ENCODE measurements at regions not wholly inside any gene's neighbourhood (a gene's known extent, or its start where the extent isn't known, plus 50 kb on each side); places are given as distances from the start of the nearest gene placed in this dataset.

GRCh38 chr6:8958894-8959511 is 523.7 kb upstream of the SLC35B3 start:
- Histone ChIP-seq H3K4me1 (ENCODE audit: control insufficient read depth in 5 of 5, insufficient read depth in 5 of 5, low read length in 5 of 5) (no peaks in the 10 kb centered on the region), H3K9me3 (ENCODE audit: control insufficient read depth in 5 of 5, low read length in 5 of 5) (no peaks in the 10 kb centered on the region), H3K9ac (ENCODE audit: low read length in 5 of 5) (no peak overlapping the region), H3K27ac (ENCODE audit: low read depth, low read length) (no peak overlapping the region), H3K27me3 (ENCODE audit: control insufficient read depth in 5 of 5, insufficient read depth in 4 of 5, low read length in 5 of 5) (no peaks in the 10 kb centered on the region), H3K4me3 (ENCODE audit: low read depth in 1 of 5, low read length in 5 of 5) (no peak overlapping the region), H3K36me3 (ENCODE audit: control insufficient read depth in 5 of 5, insufficient read depth in 5 of 5, low read length in 5 of 5) (no peaks in the 10 kb centered on the region)

DNA sequence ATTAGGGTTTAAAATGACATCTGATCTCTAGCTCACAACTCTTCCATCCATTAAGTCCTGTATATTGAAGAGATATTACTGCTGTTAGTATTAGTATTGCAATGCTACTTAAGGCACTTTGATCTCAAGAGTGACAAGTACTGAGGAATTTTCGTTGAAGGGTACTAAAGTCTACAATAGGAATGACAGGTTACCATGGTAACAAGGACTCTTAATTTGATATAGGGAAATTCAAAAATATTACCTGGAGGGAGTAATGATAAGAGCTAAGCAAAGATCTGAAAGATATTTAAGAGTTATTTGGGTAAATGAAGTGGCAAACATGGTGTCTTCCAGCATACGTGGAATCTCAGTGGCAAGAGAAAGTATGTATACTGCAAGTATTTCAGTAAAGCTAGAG is 518.0 kb upstream of the SLC35B3 start:
- H3K9ac ChIP-seq (ENCODE audit: low read length in 5 of 5) = no peak overlapping the region
- no peaks in the 10 kb centered on the region for H3K4me1 ChIP-seq (ENCODE audit: control insufficient read depth in 5 of 5, insufficient read depth in 5 of 5, low read length in 5 of 5)
- no peaks in the 10 kb centered on the region for H3K9me3 ChIP-seq (ENCODE audit: control insufficient read depth in 5 of 5, low read length in 5 of 5)
- H3K27me3 ChIP-seq (ENCODE audit: control insufficient read depth in 5 of 5, insufficient read depth in 4 of 5, low read length in 5 of 5) = no peaks in the 10 kb centered on the region
- no peak overlapping the region for H3K4me3 ChIP-seq (ENCODE audit: low read depth in 1 of 5, low read length in 5 of 5)
- no peak overlapping the region for H3K27ac ChIP-seq (ENCODE audit: low read depth, low read length)
- H3K36me3 ChIP-seq (ENCODE audit: control insufficient read depth in 5 of 5, insufficient read depth in 5 of 5, low read length in 5 of 5) = no peaks in the 10 kb centered on the region

DNA sequence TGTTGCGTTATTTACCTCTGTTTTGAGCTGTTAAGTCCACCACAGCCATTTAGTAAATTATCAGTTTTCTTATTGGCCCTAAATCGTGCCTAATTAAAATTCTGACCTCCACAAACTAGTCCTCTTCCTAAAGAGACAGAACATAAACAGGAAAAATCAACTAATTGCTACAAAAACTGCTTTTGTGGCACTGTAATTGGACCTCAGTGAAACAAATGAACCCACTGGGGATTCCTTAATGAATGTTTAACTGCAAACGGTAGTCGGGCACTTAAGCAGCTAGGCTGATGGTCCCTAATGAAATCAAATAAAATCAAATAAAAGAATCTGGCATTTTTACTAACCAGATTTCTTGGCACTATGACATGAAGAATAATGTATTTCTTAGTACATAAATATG is 513.4 kb upstream of the SLC35B3 start:
- no peak overlapping the region for H3K27ac ChIP-seq (ENCODE audit: low read depth, low read length)
- H3K27me3 ChIP-seq (ENCODE audit: control insufficient read depth in 5 of 5, insufficient read depth in 4 of 5, low read length in 5 of 5) = no peaks in the 10 kb centered on the region
- H3K9me3 ChIP-seq (ENCODE audit: control insufficient read depth in 5 of 5, low read length in 5 of 5) = no peaks in the 10 kb centered on the region
- H3K36me3 ChIP-seq (ENCODE audit: control insufficient read depth in 5 of 5, insufficient read depth in 5 of 5, low read length in 5 of 5) = no peaks in the 10 kb centered on the region
- H3K9ac ChIP-seq (ENCODE audit: low read length in 5 of 5) = no peak overlapping the region
- H3K4me1 ChIP-seq (ENCODE audit: control insufficient read depth in 5 of 5, insufficient read depth in 5 of 5, low read length in 5 of 5) = no peaks in the 10 kb centered on the region
- no peak overlapping the region for H3K4me3 ChIP-seq (ENCODE audit: low read depth in 1 of 5, low read length in 5 of 5)

DNA sequence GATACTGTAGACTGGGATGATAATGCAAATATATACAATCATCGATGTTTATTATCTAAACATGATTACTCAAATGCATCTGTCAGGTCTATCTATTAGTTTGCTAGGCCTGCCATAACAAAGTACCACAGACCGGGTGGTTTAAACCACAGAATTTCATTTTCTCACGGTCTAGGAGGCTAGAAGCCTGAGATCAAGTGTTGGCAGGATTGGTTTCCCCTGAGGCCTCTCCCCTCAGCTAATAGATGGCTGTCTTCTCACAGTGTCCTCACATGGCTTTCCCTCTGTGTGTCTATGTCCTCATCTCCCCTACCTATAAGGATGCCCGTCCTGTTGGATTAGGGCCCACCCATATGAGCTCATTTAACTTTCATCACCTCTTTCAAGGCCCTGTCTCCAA is 512.6 kb upstream of the SLC35B3 start:
- Histone ChIP-seq H3K9me3 (ENCODE audit: control insufficient read depth in 5 of 5, low read length in 5 of 5) (no peaks in the 10 kb centered on the region), H3K4me1 (ENCODE audit: control insufficient read depth in 5 of 5, insufficient read depth in 5 of 5, low read length in 5 of 5) (no peaks in the 10 kb centered on the region), H3K9ac (ENCODE audit: low read length in 5 of 5) (no peak overlapping the region), H3K27me3 (ENCODE audit: control insufficient read depth in 5 of 5, insufficient read depth in 4 of 5, low read length in 5 of 5) (no peaks in the 10 kb centered on the region), H3K36me3 (ENCODE audit: control insufficient read depth in 5 of 5, insufficient read depth in 5 of 5, low read length in 5 of 5) (no peaks in the 10 kb centered on the region), H3K4me3 (ENCODE audit: low read depth in 1 of 5, low read length in 5 of 5) (no peak overlapping the region), H3K27ac (ENCODE audit: low read depth, low read length) (no peak overlapping the region)

GRCh38 chr6:8944548-8944947 is 509.2 kb upstream of the SLC35B3 start:
- Histone ChIP-seq H3K4me1 (ENCODE audit: control insufficient read depth in 5 of 5, insufficient read depth in 5 of 5, low read length in 5 of 5) (peaks cover 0 to 3% (median 0%) of the 10 kb centered on the region in 5 donors), H3K27ac (ENCODE audit: low read depth, low read length) (no peak overlapping the region), H3K9me3 (ENCODE audit: control insufficient read depth in 5 of 5, low read length in 5 of 5) (no peaks in the 10 kb centered on the region), H3K36me3 (ENCODE audit: control insufficient read depth in 5 of 5, insufficient read depth in 5 of 5, low read length in 5 of 5) (no peaks in the 10 kb centered on the region), H3K4me3 (ENCODE audit: low read depth in 1 of 5, low read length in 5 of 5) (no peak overlapping the region), H3K9ac (ENCODE audit: low read length in 5 of 5) (no peak overlapping the region), H3K27me3 (ENCODE audit: control insufficient read depth in 5 of 5, insufficient read depth in 4 of 5, low read length in 5 of 5) (no peaks in the 10 kb centered on the region)

- peaks cover 0 to 3% (median 0%) of the 10 kb centered on the region in 5 donors for H3K4me1 ChIP-seq (ENCODE audit: control insufficient read depth in 5 of 5, insufficient read depth in 5 of 5, low read length in 5 of 5)
- no peak overlapping the region for H3K9ac ChIP-seq (ENCODE audit: low read length in 5 of 5)
- no peak overlapping the region for H3K27ac ChIP-seq (ENCODE audit: low read depth, low read length)
- no peaks in the 10 kb centered on the region for H3K27me3 ChIP-seq (ENCODE audit: control insufficient read depth in 5 of 5, insufficient read depth in 4 of 5, low read length in 5 of 5)
- H3K36me3 ChIP-seq (ENCODE audit: control insufficient read depth in 5 of 5, insufficient read depth in 5 of 5, low read length in 5 of 5) = no peaks in the 10 kb centered on the region
- no peaks in the 10 kb centered on the region for H3K9me3 ChIP-seq (ENCODE audit: control insufficient read depth in 5 of 5, low read length in 5 of 5)
- H3K4me3 ChIP-seq (ENCODE audit: low read depth in 1 of 5, low read length in 5 of 5) = no peak overlapping the region
Measured at GRCh38 chr6:8943073-8943472, 507.7 kb upstream of the SLC35B3 start.

- Histone ChIP-seq H3K9me3 (ENCODE audit: control insufficient read depth in 5 of 5, low read length in 5 of 5) (no peaks in the 10 kb centered on the region), H3K27me3 (ENCODE audit: control insufficient read depth in 5 of 5, insufficient read depth in 4 of 5, low read length in 5 of 5) (no peaks in the 10 kb centered on the region), H3K4me1 (ENCODE audit: control insufficient read depth in 5 of 5, insufficient read depth in 5 of 5, low read length in 5 of 5) (peaks cover 0 to 3% (median 0%) of the 10 kb centered on the region in 5 donors), H3K27ac (ENCODE audit: low read depth, low read length) (no peak overlapping the region), H3K4me3 (ENCODE audit: low read depth in 1 of 5, low read length in 5 of 5) (no peak overlapping the region), H3K9ac (ENCODE audit: low read length in 5 of 5) (no peak overlapping the region), H3K36me3 (ENCODE audit: control insufficient read depth in 5 of 5, insufficient read depth in 5 of 5, low read length in 5 of 5) (no peaks in the 10 kb centered on the region)
Measured at GRCh38 chr6:8941577-8941976, 506.2 kb upstream of the SLC35B3 start.

DNA sequence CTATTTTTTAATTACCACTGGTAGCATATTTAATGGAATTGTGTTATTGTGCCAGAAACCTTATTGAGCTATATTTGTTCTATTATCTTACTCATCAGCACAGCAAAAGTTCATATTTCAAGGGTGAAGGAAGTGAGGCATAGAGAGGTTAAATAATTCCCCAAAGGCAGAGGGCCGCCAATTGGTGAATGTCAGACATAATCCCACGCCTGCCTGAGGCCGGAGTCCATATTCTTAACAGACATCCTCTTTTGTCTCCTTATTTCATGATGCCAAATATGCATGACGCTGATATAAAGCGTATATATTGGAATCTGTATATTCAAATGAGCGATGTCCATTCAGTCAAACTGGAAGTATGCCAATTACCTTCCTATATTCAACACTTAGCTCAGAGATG is 505.0 kb upstream of the SLC35B3 start:
- no peaks in the 10 kb centered on the region for H3K9me3 ChIP-seq (ENCODE audit: control insufficient read depth in 5 of 5, low read length in 5 of 5)
- H3K9ac ChIP-seq (ENCODE audit: low read length in 5 of 5) = no peak overlapping the region
- H3K4me1 ChIP-seq (ENCODE audit: control insufficient read depth in 5 of 5, insufficient read depth in 5 of 5, low read length in 5 of 5) = peaks cover 0 to 3% (median 0%) of the 10 kb centered on the region in 5 donors
- no peaks in the 10 kb centered on the region for H3K27me3 ChIP-seq (ENCODE audit: control insufficient read depth in 5 of 5, insufficient read depth in 4 of 5, low read length in 5 of 5)
- no peak overlapping the region for H3K4me3 ChIP-seq (ENCODE audit: low read depth in 1 of 5, low read length in 5 of 5)
- no peaks in the 10 kb centered on the region for H3K36me3 ChIP-seq (ENCODE audit: control insufficient read depth in 5 of 5, insufficient read depth in 5 of 5, low read length in 5 of 5)
- no peak overlapping the region for H3K27ac ChIP-seq (ENCODE audit: low read depth, low read length)

- H3K36me3 ChIP-seq (ENCODE audit: control insufficient read depth in 5 of 5, insufficient read depth in 5 of 5, low read length in 5 of 5) = no peaks in the 10 kb centered on the region
- no peak overlapping the region for H3K9ac ChIP-seq (ENCODE audit: low read length in 5 of 5)
- H3K9me3 ChIP-seq (ENCODE audit: control insufficient read depth in 5 of 5, low read length in 5 of 5) = no peaks in the 10 kb centered on the region
- no peak overlapping the region for H3K27ac ChIP-seq (ENCODE audit: low read depth, low read length)
- H3K4me3 ChIP-seq (ENCODE audit: low read depth in 1 of 5, low read length in 5 of 5) = no peak overlapping the region
- H3K4me1 ChIP-seq (ENCODE audit: control insufficient read depth in 5 of 5, insufficient read depth in 5 of 5, low read length in 5 of 5) = peaks cover 0 to 3% (median 0%) of the 10 kb centered on the region in 5 donors
- no peaks in the 10 kb centered on the region for H3K27me3 ChIP-seq (ENCODE audit: control insufficient read depth in 5 of 5, insufficient read depth in 4 of 5, low read length in 5 of 5)
Measured at GRCh38 chr6:8939615-8940014, 504.3 kb upstream of the SLC35B3 start.

DNA sequence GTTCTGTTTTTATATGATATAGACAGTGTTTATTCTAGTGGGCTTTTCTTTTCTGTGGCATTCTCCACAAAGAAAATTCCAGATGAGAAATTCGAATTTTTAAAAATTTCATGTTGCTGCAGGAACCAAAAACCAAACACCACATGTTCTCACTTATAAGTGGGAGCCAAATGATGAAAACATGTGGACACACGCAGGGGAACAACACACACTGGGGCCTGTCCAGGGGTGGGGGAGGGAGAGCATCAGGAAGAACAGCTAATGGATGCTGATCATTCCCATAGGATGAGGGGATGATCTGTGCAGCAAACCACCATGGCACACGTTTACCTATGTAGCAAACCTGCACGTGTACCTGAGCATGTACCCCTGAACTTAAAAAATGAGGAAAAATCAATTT is 499.0 kb upstream of the SLC35B3 start:
- H3K27ac ChIP-seq (ENCODE audit: low read depth, low read length) = no peak overlapping the region
- no peaks in the 10 kb centered on the region for H3K27me3 ChIP-seq (ENCODE audit: control insufficient read depth in 5 of 5, insufficient read depth in 4 of 5, low read length in 5 of 5)
- H3K4me3 ChIP-seq (ENCODE audit: low read depth in 1 of 5, low read length in 5 of 5) = no peak overlapping the region
- no peaks in the 10 kb centered on the region for H3K4me1 ChIP-seq (ENCODE audit: control insufficient read depth in 5 of 5, insufficient read depth in 5 of 5, low read length in 5 of 5)
- H3K9ac ChIP-seq (ENCODE audit: low read length in 5 of 5) = no peak overlapping the region
- H3K36me3 ChIP-seq (ENCODE audit: control insufficient read depth in 5 of 5, insufficient read depth in 5 of 5, low read length in 5 of 5) = no peaks in the 10 kb centered on the region
- no peaks in the 10 kb centered on the region for H3K9me3 ChIP-seq (ENCODE audit: control insufficient read depth in 5 of 5, low read length in 5 of 5)

GRCh38 chr6:8930009-8930408 is 494.7 kb upstream of the SLC35B3 start:
- Histone ChIP-seq H3K27ac (ENCODE audit: low read depth, low read length) (no peak overlapping the region), H3K4me1 (ENCODE audit: control insufficient read depth in 5 of 5, insufficient read depth in 5 of 5, low read length in 5 of 5) (no peaks in the 10 kb centered on the region), H3K9me3 (ENCODE audit: control insufficient read depth in 5 of 5, low read length in 5 of 5) (no peaks in the 10 kb centered on the region), H3K9ac (ENCODE audit: low read length in 5 of 5) (no peak overlapping the region), H3K4me3 (ENCODE audit: low read depth in 1 of 5, low read length in 5 of 5) (no peak overlapping the region), H3K27me3 (ENCODE audit: control insufficient read depth in 5 of 5, insufficient read depth in 4 of 5, low read length in 5 of 5) (no peaks in the 10 kb centered on the region), H3K36me3 (ENCODE audit: control insufficient read depth in 5 of 5, insufficient read depth in 5 of 5, low read length in 5 of 5) (no peaks in the 10 kb centered on the region)

All from subcutaneous abdominal adipose tissue (tissue), 5 donors.